Hematopoietic multipotent progenitor cell (in vitro differentiated cells): ENCODE measurements at regions not wholly inside any gene's neighbourhood (a gene's known extent, or its start where the extent isn't known, plus 50 kb on each side); places are given as distances from the start of the nearest gene placed in this dataset.
A peak's percentile ranks its signal among the peaks of the same experiment; 100 is the strongest.
"Not testable (repeated sequence)": the region's sequence is repeated elsewhere in the genome, so short reads cannot be mapped to it uniquely, and the experiment has no call there.

Source experiments
- DNase-seq, 3 donors: peaks; one replicate each; pipeline ENCODE4 v3.0.0-alpha.2; 2011 to 2015; ENCODE audit warnings: low read depth in 2 of 3, low spot score in 2 of 3

DNA sequence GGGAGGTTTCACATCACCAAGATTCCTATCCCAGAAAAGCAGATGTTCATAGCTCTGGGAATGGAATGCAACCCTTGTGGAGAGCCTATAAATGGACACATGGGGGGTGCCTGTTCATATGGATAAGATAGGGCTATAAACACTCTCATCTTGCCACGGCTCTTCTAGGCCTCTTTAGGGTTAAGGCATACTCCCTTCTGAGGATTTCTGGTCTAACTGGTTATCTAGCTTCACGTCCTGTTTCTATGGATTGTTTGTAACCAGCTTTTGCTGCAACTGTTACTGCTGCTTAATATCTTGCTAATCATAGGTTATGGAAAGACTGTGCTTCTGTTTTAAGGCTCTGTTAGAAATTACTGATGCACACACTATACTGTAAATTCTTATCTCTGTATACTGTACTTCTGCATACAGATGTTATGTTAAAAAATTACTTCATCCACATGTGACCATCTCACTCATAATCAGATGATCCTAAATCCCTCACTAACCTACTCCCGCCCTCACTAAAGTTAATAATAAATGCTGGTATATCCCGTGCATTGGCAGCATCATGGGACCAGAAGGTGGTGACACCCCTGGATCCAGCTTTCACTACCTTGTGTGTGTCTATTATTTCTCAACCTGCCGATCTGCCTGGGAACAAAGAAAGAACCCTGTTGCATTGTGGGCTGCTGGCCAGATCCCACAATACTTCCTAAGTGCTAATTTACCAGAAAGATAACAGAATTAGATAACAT, 68.7 kb downstream of the PRKAB2 start:
- not testable (repeated sequence) for DNase-seq

DNA sequence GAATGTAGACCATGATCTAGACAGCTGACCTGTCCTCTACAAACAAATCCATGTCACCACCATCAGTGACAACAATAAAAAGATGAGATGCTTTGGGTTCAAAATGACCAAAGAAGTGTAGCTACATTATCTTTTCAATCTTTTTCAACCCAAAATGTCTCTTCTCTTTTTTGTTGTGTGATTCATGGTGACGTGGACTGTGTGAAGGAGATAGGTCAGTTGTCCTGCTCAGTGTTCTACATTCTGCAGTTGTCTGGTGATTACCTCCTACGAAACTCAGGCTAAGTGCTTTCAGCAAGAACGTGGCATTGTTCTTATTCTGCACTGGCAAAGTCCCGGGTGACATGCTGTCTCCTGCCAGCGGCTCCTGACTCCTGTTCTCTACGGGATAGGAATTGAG, 73.1 kb downstream of the PRKAB2 start:
- DNase-seq, result no peak

DNA sequence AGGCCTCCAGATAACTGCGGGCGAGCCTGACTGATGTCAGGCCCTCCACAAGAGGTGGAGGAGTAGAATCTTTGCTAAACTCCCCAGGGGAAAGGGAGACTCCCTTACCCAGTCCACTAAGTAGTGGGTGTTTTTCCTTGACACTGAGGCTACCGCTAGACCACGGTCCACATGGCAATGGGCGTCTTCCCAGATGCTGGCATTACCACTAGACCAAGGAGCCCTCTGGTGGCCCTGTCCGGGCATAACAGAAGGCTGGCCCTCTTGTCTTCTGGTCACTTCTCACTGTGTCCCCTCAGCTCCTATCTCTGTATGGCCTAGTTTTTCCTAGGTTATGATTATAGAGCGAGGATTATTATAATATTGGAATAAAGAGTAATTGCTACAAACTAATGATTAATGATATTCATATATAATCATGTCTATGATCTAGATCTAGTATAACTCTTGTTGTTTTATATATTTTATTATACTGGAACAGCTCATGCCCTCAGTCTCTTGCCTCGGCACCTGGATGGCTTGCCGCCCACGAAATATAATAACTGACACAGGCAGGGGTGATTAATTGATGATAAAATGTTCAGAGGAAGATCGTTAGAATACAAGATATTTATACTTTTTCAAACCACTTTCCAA, 73.8 kb downstream of the PRKAB2 start:
- DNase-seq, result not testable (repeated sequence)

DNA sequence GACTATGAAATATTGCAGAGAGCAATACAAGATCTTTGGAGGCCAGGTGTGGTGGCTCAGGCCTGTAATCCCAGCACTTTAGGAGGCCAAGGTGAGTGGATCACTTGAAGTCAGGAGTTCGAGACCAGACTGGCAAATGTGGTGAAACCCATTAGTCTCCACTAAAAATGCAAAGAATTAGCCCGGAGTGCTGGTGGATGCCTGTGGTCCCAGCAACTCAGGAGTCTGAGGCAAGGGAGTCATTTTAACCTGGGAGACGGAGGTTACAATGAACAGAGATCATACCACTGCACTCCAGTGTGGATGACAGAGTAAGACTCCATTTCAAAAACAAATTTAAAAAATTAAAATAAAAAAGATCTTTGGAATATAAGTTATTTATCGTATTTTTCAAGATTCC, 76.6 kb downstream of the PRKAB2 start:
- DNase-seq, result no peak

GRCh38 chr1:147091801-147092200, 80.5 kb downstream of the PRKAB2 start:
- no peak for DNase-seq

- DNase-seq, result no peak
Measured at GRCh38 chr1:147089457-147089856, 82.8 kb downstream of the PRKAB2 start.

- DNase-seq, result no peak
Measured at GRCh38 chr1:147086129-147086528, 86.1 kb downstream of the PRKAB2 start.

- DNase-seq, result peak; percentile 25 to 87 (median 83)
Measured at GRCh38 chr1:147084273-147085096, 87.8 kb downstream of the PRKAB2 start.

- DNase-seq, result no peak
Measured at GRCh38 chr1:147083919-147084272, 88.4 kb downstream of the PRKAB2 start.

GRCh38 chr1:147080671-147081394, 91.4 kb downstream of the PRKAB2 start:
- DNase-seq, result no peak

DNA sequence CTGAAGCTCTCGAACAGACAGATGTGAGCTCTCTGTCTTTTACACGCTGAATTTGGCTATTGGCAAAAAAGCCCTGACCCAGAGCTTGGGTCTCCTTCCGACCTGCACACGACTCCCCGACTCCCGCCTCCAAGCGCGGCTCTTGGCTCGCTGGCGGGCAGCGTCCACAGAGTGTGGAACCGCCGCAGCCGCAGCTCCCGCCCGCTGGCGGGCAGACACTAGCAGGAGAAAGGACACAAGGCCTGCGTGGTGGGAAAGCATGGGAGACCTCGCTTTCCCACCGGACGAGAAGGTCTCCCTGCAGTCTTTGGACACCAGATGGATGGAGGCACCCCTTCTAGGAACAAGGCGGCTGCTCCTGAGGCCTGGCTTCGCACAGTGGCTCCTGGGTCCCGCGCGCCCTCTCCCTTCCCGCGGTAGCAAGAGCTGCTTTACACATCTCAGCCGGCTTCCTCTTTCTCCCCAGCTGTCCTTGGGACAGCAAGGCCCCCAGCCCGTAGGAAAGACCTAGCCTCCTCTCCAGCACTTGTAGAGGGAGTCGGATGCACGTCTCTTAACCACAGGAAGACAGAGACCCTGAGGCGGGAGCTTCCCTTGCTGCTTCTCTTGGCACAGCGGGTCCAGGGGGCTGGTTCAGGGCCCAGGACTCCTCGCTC, 92.1 kb downstream of the PRKAB2 start:
- peak in 1 of 3 donors; percentile 64 for DNase-seq

DNA sequence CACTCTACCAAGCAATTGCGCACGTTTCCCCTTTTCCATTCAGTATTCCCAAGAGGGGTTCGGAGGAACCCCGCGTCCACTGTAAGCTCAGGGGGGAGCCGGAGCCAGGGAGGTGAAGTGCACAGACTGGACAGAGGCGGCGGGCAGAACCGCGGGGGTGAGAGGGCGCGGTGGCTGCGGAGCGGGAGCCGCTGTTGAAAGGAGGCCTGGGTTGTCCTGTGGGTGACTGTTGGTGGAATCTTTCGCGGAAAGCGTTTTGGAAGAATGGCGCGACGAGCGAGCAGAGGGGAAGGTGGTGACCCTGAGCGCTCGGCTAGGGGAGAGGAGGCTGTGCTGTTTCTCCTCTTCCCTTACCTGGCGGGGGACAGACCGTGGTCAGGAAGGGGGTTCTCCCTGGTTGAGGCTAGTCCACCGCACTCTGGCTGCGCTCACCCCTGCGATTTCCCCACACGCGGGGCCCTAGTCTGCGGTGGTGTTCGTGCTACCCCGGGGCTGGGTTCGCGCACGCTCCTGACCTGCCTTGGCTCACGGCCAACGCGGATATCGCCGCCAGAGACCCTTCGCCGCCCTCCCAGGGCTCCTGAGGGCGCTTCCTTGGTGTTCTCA, 92.8 kb downstream of the PRKAB2 start:
- no peak for DNase-seq

- no peak for DNase-seq
Measured at GRCh38 chr1:147078606-147079399, 93.5 kb downstream of the PRKAB2 start.

- no peak for DNase-seq
Measured at GRCh38 chr1:147077936-147078605, 94.2 kb downstream of the PRKAB2 start.

DNA sequence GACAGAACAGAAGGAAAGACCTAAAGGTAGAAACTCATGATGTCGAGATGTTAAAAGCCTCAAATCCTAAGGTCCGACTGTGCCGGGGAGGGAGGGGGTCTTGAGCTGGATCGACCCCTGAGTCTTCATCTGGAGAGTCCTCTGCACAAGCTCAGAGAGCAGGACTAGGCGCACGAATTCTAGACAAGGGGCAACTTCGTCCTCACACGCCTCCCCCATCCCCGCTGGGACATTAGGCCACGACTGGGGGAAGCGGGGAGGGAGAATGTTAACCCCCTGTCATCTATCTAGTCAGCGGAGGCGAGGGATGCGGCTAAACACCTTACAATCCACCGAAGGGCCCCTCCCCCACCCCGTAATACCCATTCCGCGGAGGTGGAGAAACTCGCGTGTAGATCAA, 94.7 kb downstream of the PRKAB2 start:
- no peak for DNase-seq

GRCh38 chr1:147077081-147077480, 95.2 kb downstream of the PRKAB2 start:
- no peak for DNase-seq

DNA sequence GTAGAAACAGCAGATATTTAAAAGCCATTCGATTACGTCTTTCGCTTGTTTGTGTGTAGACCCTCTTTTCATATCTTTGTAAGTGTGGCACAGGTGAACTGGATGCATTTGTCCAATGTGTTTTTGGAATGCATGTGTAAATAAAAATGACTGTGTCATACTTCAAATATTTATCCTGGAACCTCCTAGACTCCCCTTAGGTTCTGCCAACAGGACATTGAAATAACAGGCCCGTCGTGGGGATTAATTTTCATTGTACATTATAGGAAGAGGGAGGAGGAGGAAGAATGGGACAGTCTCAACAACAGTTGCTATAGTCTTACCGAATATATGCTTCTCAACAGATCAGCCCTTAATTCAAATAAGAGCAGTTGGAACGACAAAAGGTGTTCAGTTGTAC, 95.8 kb downstream of the PRKAB2 start:
- no peak for DNase-seq

DNA sequence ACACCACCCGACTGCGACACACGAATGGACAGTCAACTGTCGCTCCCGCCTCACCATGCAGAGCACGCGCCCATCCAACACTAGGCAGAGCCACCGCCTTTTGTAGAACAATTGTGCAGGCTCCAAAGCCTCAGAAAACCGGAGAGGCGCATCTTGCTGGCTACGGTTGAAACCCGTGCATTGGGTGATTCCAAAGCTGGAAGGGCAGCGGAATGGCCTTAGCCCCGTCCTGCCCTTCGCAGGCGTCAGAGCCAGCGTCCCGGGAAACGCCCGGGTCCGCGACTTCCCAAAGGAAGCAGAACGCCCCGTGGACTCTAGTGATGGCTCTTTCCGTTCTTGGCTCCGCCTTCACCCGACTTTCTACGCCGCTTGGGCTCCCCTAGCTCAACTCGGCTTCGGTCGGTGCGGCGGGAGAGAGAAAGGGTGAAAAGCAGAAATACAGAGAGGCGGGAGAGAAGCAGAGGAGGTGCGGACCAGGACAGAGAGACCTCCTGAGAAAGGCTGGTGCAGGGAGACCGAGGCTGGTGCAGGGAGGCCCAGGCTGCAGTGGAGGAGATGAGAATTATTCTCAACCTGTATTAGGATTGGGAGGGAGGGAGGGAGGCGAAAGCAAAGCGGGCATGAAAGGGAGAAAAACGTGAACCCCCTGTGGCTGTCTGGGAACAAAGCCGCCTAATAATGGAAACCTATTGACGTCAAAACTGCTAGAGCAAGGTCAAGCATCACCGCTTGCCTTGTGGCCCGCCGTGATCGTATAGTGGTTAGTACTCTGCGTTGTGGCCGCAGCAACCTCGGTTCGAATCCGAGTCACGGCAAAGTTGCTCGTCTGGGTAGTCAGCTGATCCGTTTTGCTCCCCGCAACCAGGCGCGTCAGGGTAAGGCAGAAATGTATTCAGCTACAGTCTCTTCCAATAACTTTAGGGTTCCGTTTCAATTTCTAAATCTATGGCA, 99.5 kb downstream of the PRKAB2 start:
- peak in 1 of 3 donors; percentile 65 for DNase-seq
